ENCODE measurements at regions not wholly inside any gene's neighbourhood (a gene's known extent, or its start where the extent isn't known, plus 50 kb on each side); places are given as distances from the start of the nearest gene placed in this dataset.

DNA sequence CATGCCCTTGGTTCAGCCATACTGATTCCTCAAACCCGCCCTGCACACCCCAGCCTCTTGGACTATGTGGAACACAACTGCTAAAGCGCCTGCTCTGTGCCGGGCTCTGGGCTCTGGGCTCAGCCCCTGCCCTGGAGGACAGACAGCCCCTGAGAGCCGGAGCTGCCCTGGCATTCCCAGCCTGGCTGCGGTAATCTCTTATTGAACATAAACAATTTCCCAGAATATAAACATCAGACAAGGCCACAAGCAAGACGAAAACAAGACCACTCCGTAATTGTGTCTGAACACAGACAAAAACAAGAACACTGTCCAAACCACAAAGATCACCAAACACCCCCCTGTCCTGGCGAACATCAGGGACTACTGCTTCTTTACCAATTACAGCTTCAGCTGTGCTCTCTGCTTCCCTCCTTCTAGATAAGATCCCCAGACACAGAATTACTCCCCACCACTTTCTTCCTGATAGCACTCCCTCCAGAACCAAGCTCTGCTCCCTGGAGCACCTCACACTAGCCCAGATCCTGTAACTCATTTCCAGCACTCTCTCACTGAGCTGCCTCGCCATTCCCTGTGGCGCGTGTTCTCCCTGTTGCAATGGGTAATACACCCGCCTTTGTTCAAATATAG, 57.1 kb upstream of the TLE3 start:
- H4K20me1 ChIP-seq (ENCODE audit: control insufficient read depth, insufficient read depth) = no peaks in the 10 kb centered on the region
- in situ Hi-C loops (cut with MboI) (no loop called here), intact Hi-C loops (cut with micrococcal nuclease; ENCODE audit: unreplicated experiment) (no loop called here)
- H3K27ac ChIP-seq (ENCODE audit: control insufficient read depth, insufficient read depth) = no peak overlapping the region
- no peaks in the 10 kb centered on the region for H3K79me2 ChIP-seq (ENCODE audit: control insufficient read depth, insufficient read depth, low read length)
- SMC1A ChIA-PET (ENCODE audit: uncharacterized antibody, unreplicated experiment) = interaction anchor here (1.5 to 2.4 kb wide), 2 partner anchors 14 to 19 kb away, joined by 3 to 8 read pairs; no protein-coding TSS in a partner anchor
- RAD21 ChIA-PET (ENCODE audit: unreplicated experiment) = no interaction called here
- H2AFZ ChIP-seq (ENCODE audit: control insufficient read depth, low read depth, low read length) = no peak overlapping the region
- H3K27me3 ChIP-seq (replicated peaks in 1 of 2; ENCODE audit: control insufficient read depth in 2 of 2, insufficient read depth in 2 of 2, low read length in 1 of 2) = peaks cover 2 to 7% of the 10 kb centered on the region in 2 experiments; a peak in 3 of 4 replicates
- no peak for DNase-seq (ENCODE audit: low read depth, low spot score)
- POLR2A ChIA-PET = no interaction called here
- CTCF ChIA-PET = interaction anchor here (0.7 kb wide), 1 partner anchor 175 kb away, joined by 3 read pairs; no protein-coding TSS in a partner anchor
- ATAC-seq = no peak
- no peak for FAIRE-seq
- no peak overlapping the region for H3K4me3 ChIP-seq
- 63% methylated on average over 12 of the region's 12 CpGs for WGBS (ENCODE audit: insufficient coverage, insufficient replicate concordance, low lambda C conversion rate, missing lambda C conversion rate)
- no peak overlapping the region for H3K9ac ChIP-seq (ENCODE audit: control insufficient read depth, insufficient read depth, low read length)
- no TSS peak for BruUV-seq (replicated peaks)
- H3K4me2 ChIP-seq (ENCODE audit: control insufficient read depth, insufficient read depth) = no peak overlapping the region
- no peaks in the 10 kb centered on the region for H3K36me3 ChIP-seq (ENCODE audit: control insufficient read depth in 2 of 2, insufficient read depth in 2 of 2, low read length in 1 of 2)
- H3K4me1 ChIP-seq (ENCODE audit: control insufficient read depth, insufficient read depth, low read length) = no peaks in the 10 kb centered on the region
- H3K9me3 ChIP-seq (replicated peaks; ENCODE audit: control insufficient read depth, insufficient read depth, low read length) = no peaks in the 10 kb centered on the region
- TF ChIP-seq TCF3 (IDR thresholded peaks at IDR 0.05; ENCODE audit: borderline replicate concordance, insufficient read depth, low read depth, low read length) (no peak), SRF (IDR thresholded peaks at IDR 0.05; ENCODE audit: low read depth in 2 of 2, low read length in 2 of 2) (no peak), BMI1 (IDR thresholded peaks at IDR 0.05; ENCODE audit: borderline replicate concordance) (no peak), SUPT20H (IDR thresholded peaks at IDR 0.05; ENCODE audit: borderline replicate concordance, control insufficient read depth, low read depth, low read length) (no peak)
- TF ChIP-seq, protein P1, sequence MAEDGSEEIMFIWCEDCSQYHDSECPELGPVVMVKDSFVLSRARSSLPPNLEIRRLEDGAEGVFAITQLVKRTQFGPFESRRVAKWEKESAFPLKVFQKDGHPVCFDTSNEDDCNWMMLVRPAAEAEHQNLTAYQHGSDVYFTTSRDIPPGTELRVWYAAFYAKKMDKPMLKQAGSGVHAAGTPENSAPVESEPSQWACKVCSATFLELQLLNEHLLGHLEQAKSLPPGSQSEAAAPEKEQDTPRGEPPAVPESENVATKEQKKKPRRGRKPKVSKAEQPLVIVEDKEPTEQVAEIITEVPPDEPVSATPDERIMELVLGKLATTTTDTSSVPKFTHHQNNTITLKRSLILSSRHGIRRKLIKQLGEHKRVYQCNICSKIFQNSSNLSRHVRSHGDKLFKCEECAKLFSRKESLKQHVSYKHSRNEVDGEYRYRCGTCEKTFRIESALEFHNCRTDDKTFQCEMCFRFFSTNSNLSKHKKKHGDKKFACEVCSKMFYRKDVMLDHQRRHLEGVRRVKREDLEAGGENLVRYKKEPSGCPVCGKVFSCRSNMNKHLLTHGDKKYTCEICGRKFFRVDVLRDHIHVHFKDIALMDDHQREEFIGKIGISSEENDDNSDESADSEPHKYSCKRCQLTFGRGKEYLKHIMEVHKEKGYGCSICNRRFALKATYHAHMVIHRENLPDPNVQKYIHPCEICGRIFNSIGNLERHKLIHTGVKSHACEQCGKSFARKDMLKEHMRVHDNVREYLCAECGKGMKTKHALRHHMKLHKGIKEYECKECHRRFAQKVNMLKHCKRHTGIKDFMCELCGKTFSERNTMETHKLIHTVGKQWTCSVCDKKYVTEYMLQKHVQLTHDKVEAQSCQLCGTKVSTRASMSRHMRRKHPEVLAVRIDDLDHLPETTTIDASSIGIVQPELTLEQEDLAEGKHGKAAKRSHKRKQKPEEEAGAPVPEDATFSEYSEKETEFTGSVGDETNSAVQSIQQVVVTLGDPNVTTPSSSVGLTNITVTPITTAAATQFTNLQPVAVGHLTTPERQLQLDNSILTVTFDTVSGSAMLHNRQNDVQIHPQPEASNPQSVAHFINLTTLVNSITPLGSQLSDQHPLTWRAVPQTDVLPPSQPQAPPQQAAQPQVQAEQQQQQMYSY (CRISPR knock-in tag; IDR thresholded peaks at IDR 0.05) = no peak
- TF ChIP-seq, protein P2, sequence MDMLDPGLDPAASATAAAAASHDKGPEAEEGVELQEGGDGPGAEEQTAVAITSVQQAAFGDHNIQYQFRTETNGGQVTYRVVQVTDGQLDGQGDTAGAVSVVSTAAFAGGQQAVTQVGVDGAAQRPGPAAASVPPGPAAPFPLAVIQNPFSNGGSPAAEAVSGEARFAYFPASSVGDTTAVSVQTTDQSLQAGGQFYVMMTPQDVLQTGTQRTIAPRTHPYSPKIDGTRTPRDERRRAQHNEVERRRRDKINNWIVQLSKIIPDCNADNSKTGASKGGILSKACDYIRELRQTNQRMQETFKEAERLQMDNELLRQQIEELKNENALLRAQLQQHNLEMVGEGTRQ (IDR thresholded peaks at IDR 0.05; ENCODE audit: borderline replicate concordance, low read depth, low read length) = no peak
- TF ChIP-seq, protein P3, sequence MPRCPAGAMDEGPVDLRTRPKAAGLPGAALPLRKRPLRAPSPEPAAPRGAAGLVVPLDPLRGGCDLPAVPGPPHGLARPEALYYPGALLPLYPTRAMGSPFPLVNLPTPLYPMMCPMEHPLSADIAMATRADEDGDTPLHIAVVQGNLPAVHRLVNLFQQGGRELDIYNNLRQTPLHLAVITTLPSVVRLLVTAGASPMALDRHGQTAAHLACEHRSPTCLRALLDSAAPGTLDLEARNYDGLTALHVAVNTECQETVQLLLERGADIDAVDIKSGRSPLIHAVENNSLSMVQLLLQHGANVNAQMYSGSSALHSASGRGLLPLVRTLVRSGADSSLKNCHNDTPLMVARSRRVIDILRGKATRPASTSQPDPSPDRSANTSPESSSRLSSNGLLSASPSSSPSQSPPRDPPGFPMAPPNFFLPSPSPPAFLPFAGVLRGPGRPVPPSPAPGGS (IDR thresholded peaks at IDR 0.05; ENCODE audit: borderline replicate concordance, insufficient read depth, low read depth, low read length, poor library complexity, severe bottlenecking) = no peak
- TF ChIP-seq, protein P4, sequence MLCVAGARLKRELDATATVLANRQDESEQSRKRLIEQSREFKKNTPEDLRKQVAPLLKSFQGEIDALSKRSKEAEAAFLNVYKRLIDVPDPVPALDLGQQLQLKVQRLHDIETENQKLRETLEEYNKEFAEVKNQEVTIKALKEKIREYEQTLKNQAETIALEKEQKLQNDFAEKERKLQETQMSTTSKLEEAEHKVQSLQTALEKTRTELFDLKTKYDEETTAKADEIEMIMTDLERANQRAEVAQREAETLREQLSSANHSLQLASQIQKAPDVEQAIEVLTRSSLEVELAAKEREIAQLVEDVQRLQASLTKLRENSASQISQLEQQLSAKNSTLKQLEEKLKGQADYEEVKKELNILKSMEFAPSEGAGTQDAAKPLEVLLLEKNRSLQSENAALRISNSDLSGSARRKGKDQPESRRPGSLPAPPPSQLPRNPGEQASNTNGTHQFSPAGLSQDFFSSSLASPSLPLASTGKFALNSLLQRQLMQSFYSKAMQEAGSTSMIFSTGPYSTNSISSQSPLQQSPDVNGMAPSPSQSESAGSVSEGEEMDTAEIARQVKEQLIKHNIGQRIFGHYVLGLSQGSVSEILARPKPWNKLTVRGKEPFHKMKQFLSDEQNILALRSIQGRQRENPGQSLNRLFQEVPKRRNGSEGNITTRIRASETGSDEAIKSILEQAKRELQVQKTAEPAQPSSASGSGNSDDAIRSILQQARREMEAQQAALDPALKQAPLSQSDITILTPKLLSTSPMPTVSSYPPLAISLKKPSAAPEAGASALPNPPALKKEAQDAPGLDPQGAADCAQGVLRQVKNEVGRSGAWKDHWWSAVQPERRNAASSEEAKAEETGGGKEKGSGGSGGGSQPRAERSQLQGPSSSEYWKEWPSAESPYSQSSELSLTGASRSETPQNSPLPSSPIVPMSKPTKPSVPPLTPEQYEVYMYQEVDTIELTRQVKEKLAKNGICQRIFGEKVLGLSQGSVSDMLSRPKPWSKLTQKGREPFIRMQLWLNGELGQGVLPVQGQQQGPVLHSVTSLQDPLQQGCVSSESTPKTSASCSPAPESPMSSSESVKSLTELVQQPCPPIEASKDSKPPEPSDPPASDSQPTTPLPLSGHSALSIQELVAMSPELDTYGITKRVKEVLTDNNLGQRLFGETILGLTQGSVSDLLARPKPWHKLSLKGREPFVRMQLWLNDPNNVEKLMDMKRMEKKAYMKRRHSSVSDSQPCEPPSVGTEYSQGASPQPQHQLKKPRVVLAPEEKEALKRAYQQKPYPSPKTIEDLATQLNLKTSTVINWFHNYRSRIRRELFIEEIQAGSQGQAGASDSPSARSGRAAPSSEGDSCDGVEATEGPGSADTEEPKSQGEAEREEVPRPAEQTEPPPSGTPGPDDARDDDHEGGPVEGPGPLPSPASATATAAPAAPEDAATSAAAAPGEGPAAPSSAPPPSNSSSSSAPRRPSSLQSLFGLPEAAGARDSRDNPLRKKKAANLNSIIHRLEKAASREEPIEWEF (IDR thresholded peaks at IDR 0.05; ENCODE audit: insufficient replicate concordance, low read depth, low read length) = no peak
- TF ChIP-seq, protein P5, sequence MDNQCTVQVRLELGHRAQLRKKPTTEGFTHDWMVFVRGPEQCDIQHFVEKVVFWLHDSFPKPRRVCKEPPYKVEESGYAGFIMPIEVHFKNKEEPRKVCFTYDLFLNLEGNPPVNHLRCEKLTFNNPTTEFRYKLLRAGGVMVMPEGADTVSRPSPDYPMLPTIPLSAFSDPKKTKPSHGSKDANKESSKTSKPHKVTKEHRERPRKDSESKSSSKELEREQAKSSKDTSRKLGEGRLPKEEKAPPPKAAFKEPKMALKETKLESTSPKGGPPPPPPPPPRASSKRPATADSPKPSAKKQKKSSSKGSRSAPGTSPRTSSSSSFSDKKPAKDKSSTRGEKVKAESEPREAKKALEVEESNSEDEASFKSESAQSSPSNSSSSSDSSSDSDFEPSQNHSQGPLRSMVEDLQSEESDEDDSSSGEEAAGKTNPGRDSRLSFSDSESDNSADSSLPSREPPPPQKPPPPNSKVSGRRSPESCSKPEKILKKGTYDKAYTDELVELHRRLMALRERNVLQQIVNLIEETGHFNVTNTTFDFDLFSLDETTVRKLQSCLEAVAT (IDR thresholded peaks at IDR 0.05) = no peak
